ENCODE measurements at regions not wholly inside any gene's neighbourhood (a gene's known extent, or its start where the extent isn't known, plus 50 kb on each side); places are given as distances from the start of the nearest gene placed in this dataset.
"Not testable (repeated sequence)": the region's sequence is repeated elsewhere in the genome, so short reads cannot be mapped to it uniquely, and the experiment has no call there.

DNA sequence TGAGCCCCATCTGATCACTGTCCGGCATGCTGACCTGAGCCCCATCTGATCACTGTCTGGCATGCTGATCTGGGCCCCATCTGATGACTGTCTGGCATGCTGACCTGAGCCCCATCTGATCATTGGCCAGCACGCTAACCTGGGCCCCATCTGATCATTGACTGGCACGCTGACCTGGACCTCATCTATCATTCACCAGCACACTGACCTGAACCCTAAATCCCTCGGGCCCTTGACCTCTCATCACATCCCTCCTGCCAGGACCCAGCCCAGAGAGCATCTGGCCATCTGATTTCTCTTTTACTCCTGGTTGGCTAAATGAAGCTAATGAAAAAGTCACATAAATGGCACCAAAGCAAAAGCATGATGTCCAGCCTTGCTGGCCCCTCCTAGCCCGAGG is 207.1 kb downstream of the NDUFA10 start:
- no peak for DNase-seq

DNA sequence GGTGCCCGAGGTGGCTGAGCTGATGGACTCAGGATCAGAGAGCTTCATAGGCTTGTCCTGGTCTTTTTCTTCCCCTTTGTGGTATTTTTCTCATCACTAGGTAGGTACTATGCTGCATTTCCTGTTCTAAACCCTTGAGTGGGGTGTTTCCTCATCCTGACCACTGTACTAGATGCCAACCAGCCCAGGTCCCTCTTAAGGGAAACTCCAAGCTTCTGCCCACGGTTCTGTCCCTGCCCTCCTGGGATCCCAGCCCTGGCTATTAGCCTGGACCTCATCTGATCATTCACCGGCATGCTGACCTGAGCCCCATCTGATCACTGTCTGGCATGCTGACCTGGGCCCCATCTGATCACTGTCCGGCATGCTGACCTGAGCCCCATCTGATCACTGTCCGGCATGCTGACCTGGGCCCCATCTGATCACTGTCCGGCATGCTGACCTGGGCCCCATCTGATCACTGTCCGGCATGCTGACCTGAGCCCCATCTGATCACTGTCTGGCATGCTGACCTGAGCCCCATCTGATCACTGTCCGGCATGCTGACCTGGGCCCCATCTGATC is 207.6 kb downstream of the NDUFA10 start:
- not testable (repeated sequence) for DNase-seq

GRCh38 chr2:239816576-239817467 is 208.3 kb downstream of the NDUFA10 start:
- no peak for DNase-seq

GRCh38 chr2:239815671-239816070 is 209.5 kb downstream of the NDUFA10 start:
- peak; percentile 34 for DNase-seq

- DNase-seq, result no peak
These were observed 210.1 kb downstream of the NDUFA10 start for GRCh38 chr2:239814861-239815601.

- DNase-seq, result no peak
These were observed 210.9 kb downstream of the NDUFA10 start for GRCh38 chr2:239814116-239814860.

- no peak for DNase-seq
These were observed 211.7 kb downstream of the NDUFA10 start for GRCh38 chr2:239813261-239814115.

DNA sequence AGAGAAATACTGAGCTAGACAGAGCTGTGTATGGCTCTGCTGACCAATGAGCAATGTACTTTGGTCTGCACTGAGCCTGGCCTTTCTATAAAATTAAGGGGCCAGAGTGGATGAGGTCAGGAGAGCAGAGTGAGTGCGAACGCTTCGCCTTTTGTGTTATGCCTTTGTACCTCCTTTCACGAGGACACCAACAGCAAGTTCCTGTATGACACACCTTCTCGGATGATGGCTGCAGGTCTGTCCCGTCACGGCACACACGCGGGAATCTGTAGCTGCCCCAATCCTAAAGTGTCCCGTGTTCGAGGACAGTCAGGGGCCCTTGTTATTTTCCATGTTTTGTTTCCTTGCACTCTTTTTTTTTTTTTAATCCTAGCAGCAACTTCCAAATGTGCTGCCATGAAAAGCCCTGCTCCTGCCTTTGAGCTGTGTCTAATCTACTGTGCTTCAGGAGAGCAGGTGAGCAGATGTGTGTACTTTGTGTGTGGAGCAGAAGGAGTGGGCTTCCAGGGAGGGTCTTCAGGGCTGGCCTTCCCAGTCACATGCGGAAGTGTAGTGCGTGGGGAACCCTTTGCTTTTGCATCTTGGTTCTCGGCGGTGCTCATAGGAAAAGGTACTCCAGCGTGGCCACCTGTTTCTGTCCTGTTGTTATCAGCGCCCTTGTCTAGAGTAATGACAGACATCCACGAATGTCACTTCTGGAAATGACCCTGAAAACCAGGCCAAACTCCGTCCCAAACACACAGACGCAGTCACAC is 213.2 kb downstream of the NDUFA10 start:
- DNase-seq, result no peak

GRCh38 chr2:239811111-239811781 is 213.9 kb downstream of the NDUFA10 start:
- no peak for DNase-seq

GRCh38 chr2:239809391-239809790 is 215.8 kb downstream of the NDUFA10 start:
- DNase-seq, result no peak

DNA sequence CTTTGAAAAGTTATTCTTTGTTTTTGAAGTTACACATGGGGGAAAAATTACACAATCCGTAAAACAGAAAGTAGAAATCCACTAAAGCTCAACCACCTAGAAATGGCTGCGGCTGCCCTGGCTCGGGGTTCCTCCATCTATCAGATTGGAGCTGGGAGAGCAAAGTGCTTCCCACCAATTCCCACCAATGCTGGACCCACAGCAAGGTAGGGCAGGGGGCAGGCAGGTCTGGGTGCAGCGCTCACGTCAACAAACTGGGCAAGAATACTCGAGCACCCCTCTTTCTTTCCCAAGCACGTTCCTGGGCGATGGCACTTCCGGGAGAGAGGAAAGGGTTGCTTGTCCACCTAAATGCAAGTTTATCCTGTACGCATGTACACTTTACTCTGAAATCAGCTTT is 217.6 kb downstream of the NDUFA10 start:
- no peak for DNase-seq

GRCh38 chr2:239806758-239807434 is 218.2 kb downstream of the NDUFA10 start:
- no peak for DNase-seq

DNA sequence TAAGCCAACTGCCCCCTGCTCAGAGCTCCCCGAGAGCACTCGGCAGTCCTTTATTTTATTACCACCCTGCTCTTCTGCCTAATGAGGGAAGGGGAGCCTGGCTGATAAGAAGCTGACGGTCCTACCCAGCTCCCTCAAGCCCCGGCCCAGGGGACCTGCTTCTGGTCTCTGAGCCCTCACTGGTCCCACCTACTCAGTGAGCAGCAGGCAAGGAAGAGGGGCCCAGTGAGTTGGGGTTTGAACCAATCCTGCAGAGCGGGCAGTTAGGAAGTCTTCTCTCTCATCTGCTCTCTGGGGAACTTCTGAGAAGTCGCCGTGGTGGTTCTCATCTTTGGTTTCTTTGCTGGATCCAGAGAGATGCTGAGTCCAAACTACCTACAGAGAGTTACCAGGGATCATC is 218.9 kb downstream of the NDUFA10 start:
- no peak for DNase-seq

- DNase-seq, result no peak
These were observed 219.7 kb downstream of the NDUFA10 start for GRCh38 chr2:239805414-239805813.

- no peak for DNase-seq
These were observed 220.2 kb downstream of the NDUFA10 start for GRCh38 chr2:239805043-239805329.

GRCh38 chr2:239804161-239805042 is 220.7 kb downstream of the NDUFA10 start:
- DNase-seq, result no peak

- no peak for DNase-seq
These were observed 221.4 kb downstream of the NDUFA10 start for GRCh38 chr2:239803766-239804115.

DNA sequence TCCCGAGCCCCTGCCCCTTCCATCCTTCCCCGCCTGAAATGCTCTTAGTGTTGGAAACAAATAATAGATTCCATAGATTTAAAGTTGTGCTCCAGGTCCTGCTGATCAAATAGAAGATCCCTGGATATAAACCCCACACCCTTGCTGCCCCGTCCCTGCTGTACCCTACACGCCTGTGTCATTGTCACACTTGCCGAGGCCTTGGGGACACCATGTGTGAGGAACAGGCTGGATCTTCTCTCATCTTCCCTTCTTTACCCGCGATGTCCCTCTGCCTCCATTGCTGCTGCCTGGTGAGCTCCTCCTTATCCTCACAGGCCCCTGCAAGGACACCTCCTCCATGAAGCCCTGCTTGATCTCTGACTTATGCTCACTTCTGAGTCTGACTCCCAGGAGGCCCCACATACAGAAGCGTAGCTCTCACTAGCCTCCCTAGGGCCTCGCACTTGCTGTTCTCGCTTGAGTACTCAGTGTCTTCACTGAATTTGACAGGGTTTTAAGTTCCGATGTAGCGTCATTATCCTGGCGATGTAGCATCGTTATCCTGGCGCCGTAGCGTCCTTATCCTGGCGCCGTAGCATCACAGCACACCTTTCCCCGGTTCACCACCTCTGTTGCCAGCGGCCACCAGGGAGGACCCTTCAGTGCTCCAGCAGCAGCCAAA is 221.9 kb downstream of the NDUFA10 start:
- DNase-seq, result no peak

- DNase-seq, result no peak
These were observed 222.9 kb downstream of the NDUFA10 start for GRCh38 chr2:239802185-239802649.

All from NCI-H748 treated with DMSO at 0.1 percent for 48 hours (cell line).